ENCODE measurements at regions not wholly inside any gene's neighbourhood (a gene's known extent, or its start where the extent isn't known, plus 50 kb on each side); places are given as distances from the start of the nearest gene placed in this dataset.
"Not testable (repeated sequence)": the region's sequence is repeated elsewhere in the genome, so short reads cannot be mapped to it uniquely, and the experiment has no call there.

GRCh38 chr16:88128556-88128955, 177.3 kb downstream of the BANP start:
- Mint-ChIP-seq H3K27me3 (peaks cover 9% of the 10 kb centered on the region), H3K4me3 (no peak overlapping the region), H3K27ac (ENCODE audit: low read depth) (no peak overlapping the region), H3K36me3 (ENCODE audit: insufficient read depth) (no peaks in the 10 kb centered on the region), H3K9me3 (no peaks in the 10 kb centered on the region), H3K4me1 (no peaks in the 10 kb centered on the region)
- no peak for DNase-seq (ENCODE audit: low spot score in 2 of 2)
- no peak for ATAC-seq (replicated peaks; ENCODE audit: extremely low read depth, poor library complexity, severe bottlenecking)

GRCh38 chr16:88129133-88129532, 177.9 kb downstream of the BANP start:
- H3K27me3 Mint-ChIP-seq; DNase-seq (ENCODE audit: low spot score in 2 of 2); H3K4me1 Mint-ChIP-seq; H3K27ac Mint-ChIP-seq (ENCODE audit: low read depth); H3K9me3 Mint-ChIP-seq; H3K36me3 Mint-ChIP-seq (ENCODE audit: insufficient read depth); ATAC-seq (replicated peaks; ENCODE audit: extremely low read depth, poor library complexity, severe bottlenecking); H3K4me3 Mint-ChIP-seq: not testable (repeated sequence)

DNA sequence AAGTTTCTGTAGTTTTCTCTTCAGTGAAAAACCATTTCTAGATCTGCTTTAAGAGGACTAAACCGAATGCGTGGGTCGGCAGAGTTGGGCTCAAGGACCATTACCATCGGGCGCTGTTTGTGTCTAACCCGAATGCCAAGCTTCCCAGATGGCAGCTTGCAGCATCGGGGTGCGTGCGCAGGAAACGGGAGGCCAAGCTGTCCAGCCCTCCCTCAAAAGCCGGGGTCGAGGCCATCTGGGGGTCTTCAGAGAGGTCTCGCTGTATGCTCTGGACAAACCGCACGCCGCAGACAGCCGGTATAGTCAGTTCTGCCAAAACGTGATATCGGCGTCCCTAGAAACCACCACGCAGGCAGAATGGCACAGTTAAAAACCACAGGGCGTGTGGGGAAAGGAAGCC, 178.8 kb downstream of the BANP start:
- H3K36me3 Mint-ChIP-seq (ENCODE audit: insufficient read depth), result no peaks in the 10 kb centered on the region
- no peak overlapping the region for H3K4me3 Mint-ChIP-seq
- H3K9me3 Mint-ChIP-seq, result no peaks in the 10 kb centered on the region
- ATAC-seq (replicated peaks; ENCODE audit: extremely low read depth, poor library complexity, severe bottlenecking) (no peak), DNase-seq (ENCODE audit: low spot score in 2 of 2) (no peak)
- H3K27me3 Mint-ChIP-seq, result peaks cover 9% of the 10 kb centered on the region
- no peak overlapping the region for H3K27ac Mint-ChIP-seq (ENCODE audit: low read depth)
- H3K4me1 Mint-ChIP-seq, result no peaks in the 10 kb centered on the region

- Mint-ChIP-seq H3K27me3 (peaks cover 9% of the 10 kb centered on the region), H3K4me3 (peak overlapping the region; percentile 13), H3K36me3 (ENCODE audit: insufficient read depth) (no peaks in the 10 kb centered on the region), H3K27ac (ENCODE audit: low read depth) (no peak overlapping the region), H3K9me3 (no peaks in the 10 kb centered on the region), H3K4me1 (no peaks in the 10 kb centered on the region)
- DNase-seq (ENCODE audit: low spot score in 2 of 2) (no peak), ATAC-seq (replicated peaks; ENCODE audit: extremely low read depth, poor library complexity, severe bottlenecking) (no peak)
These were observed 179.4 kb downstream of the BANP start for GRCh38 chr16:88130681-88131080.

DNA sequence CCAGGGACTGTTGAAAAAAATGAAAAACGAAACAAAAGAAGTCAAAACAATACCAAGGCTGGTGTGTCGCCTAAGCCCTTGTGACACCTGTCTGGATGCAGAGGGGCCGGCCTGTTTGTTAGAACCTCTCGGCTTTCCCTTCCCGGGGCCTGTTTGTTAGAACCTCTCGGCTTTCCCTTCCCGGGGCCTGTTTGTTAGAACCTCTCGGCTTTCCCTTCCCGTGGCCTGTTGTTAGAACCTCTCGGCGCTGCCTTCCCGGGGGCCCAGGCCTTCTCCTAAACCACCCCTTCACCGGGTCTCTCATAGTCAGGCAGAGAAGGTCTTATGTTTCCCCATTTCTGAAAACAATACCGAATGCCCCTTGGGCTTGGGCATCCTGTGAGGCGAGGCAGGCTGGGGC, 180.0 kb downstream of the BANP start:
- no peak for DNase-seq (ENCODE audit: low spot score in 2 of 2)
- peaks cover 9% of the 10 kb centered on the region for H3K27me3 Mint-ChIP-seq

DNA sequence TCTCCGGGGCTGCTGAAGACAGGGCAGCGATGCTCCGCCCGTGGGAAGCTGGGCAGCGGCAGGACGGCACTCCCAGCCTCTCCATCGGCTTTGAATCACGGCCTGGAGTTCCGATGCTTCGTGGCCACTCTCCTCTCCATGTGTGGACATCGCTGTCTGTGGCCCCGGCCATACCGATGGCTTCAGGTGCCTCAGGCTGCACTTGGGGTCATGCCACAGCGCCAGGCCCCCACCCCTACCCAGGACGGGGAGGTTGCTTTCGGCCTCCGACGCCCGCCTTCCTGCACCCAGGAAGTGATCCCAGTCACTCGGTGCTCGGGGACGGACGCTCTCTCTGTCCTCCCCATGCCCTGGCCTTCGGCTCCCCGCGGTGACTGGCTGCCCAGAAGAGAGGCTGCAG, 180.7 kb downstream of the BANP start:
- H3K4me1 Mint-ChIP-seq, result no peaks in the 10 kb centered on the region
- no peaks in the 10 kb centered on the region for H3K36me3 Mint-ChIP-seq (ENCODE audit: insufficient read depth)
- no peak overlapping the region for H3K27ac Mint-ChIP-seq (ENCODE audit: low read depth)
- DNase-seq (ENCODE audit: low spot score in 2 of 2) (no peak), ATAC-seq (replicated peaks; ENCODE audit: extremely low read depth, poor library complexity, severe bottlenecking) (no peak)
- peaks cover 9% of the 10 kb centered on the region for H3K27me3 Mint-ChIP-seq
- H3K9me3 Mint-ChIP-seq, result no peaks in the 10 kb centered on the region
- no peak overlapping the region for H3K4me3 Mint-ChIP-seq

More for the DNA sequence above, 180.0 kb downstream of the BANP start:
- H3K4me1 Mint-ChIP-seq, result no peaks in the 10 kb centered on the region
- H3K36me3 Mint-ChIP-seq (ENCODE audit: insufficient read depth), result no peaks in the 10 kb centered on the region
- ATAC-seq (replicated peaks; ENCODE audit: extremely low read depth, poor library complexity, severe bottlenecking), result no peak
- no peak overlapping the region for H3K27ac Mint-ChIP-seq (ENCODE audit: low read depth)
- no peak overlapping the region for H3K4me3 Mint-ChIP-seq
- H3K9me3 Mint-ChIP-seq, result no peaks in the 10 kb centered on the region

DNA sequence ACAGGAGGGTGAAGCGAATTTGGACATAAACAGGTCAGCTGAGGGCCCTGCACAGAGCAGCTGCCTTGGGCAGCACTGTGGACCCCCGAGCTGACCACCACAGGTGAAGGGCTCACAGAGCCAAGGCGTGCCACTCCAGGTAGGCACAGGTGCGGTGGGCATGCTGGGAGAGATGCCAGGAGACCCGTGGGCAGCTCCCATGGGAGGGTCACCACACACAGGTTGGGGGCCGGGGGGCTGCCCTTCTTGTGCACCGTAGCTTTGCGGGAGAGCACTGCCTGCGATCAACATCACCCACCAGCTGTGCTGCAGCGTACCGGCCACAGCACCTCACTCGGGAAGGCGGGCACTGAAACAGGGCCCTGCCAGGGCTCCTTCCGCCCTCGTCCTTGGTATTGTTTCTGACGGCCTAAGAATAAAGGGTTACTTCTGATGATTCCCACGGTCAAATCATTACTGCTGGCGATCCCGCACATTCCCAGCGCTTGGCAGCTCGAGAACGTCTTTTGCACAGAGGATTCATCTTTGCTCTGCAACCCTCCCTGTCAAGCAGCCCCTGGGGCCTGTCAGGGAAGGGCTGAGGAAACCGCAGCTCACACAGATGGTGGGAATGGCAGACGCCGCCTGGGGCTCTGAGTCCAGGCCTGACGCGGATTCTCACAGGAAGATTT, 181.7 kb downstream of the BANP start:
- H3K9me3 Mint-ChIP-seq, result peaks cover 4% of the 10 kb centered on the region
- ATAC-seq (replicated peaks; ENCODE audit: extremely low read depth, poor library complexity, severe bottlenecking) (no peak), DNase-seq (ENCODE audit: low spot score in 2 of 2) (no peak)
- no peak overlapping the region for H3K27ac Mint-ChIP-seq (ENCODE audit: low read depth)
- no peaks in the 10 kb centered on the region for H3K36me3 Mint-ChIP-seq (ENCODE audit: insufficient read depth)
- H3K27me3 Mint-ChIP-seq, result peaks cover 1% of the 10 kb centered on the region
- no peaks in the 10 kb centered on the region for H3K4me1 Mint-ChIP-seq
- H3K4me3 Mint-ChIP-seq, result no peak overlapping the region

DNA sequence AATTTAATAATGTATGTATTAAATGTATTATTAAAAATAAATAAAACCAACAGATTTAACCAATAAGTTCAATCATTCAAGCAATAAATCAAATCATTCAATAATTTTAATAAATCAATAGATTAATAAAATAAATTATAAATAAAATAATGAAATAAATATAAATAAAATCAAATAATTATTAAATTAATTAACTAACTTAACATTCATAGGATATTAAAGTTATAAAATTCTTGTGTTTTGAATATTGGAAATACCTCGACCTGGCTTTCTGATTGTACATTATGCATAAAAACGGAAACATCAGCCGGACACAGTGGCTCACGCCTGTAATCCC, 182.2 kb downstream of the BANP start:
- no peaks in the 10 kb centered on the region for H3K27me3 Mint-ChIP-seq
- ATAC-seq (replicated peaks; ENCODE audit: extremely low read depth, poor library complexity, severe bottlenecking) (no peak), DNase-seq (ENCODE audit: low spot score in 2 of 2) (no peak)
- H3K36me3 Mint-ChIP-seq (ENCODE audit: insufficient read depth), result no peaks in the 10 kb centered on the region
- H3K9me3 Mint-ChIP-seq, result peaks cover 8% of the 10 kb centered on the region
- H3K4me1 Mint-ChIP-seq, result no peaks in the 10 kb centered on the region
- H3K27ac Mint-ChIP-seq (ENCODE audit: low read depth), result no peak overlapping the region
- no peak overlapping the region for H3K4me3 Mint-ChIP-seq

DNA sequence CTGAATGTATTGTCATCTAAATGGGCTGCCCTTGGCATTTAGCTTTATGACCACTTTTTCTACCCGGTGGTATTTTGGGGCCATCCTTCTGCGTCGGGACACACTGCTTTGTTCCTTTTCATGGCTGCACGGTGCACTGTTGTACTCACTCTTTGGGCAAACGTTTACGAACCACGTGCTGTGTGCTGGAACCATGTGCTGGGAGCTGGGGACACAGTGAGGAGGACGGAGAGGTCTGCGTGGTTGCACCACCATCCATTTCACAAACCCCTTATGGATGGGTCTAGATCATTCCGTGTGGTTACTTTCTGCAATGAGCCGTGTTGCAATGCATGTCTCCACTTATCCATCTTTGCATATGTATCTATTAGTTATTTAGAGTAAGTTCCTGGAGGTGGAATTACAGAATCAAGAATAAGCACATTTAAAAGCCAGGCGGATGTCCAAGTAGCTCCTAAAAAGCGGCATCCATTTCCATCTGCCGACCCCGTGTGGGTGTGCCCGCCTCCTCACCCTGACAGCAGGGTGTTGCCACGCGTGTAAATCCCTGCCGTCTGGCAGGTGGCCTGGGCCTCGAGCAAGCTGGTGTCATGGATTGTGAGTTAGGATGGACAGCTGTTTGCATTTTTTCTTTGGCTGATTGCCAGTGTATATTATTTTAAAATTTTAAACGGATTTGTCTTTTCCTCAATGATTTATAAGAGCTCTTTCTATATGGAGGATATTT, 183.1 kb downstream of the BANP start:
- not testable (repeated sequence) for DNase-seq (ENCODE audit: low spot score in 2 of 2); H3K27ac Mint-ChIP-seq (ENCODE audit: low read depth); H3K36me3 Mint-ChIP-seq (ENCODE audit: insufficient read depth); H3K27me3 Mint-ChIP-seq; ATAC-seq (replicated peaks; ENCODE audit: extremely low read depth, poor library complexity, severe bottlenecking); H3K4me1 Mint-ChIP-seq; H3K4me3 Mint-ChIP-seq
- peaks cover 15% of the 10 kb centered on the region for H3K9me3 Mint-ChIP-seq

DNA sequence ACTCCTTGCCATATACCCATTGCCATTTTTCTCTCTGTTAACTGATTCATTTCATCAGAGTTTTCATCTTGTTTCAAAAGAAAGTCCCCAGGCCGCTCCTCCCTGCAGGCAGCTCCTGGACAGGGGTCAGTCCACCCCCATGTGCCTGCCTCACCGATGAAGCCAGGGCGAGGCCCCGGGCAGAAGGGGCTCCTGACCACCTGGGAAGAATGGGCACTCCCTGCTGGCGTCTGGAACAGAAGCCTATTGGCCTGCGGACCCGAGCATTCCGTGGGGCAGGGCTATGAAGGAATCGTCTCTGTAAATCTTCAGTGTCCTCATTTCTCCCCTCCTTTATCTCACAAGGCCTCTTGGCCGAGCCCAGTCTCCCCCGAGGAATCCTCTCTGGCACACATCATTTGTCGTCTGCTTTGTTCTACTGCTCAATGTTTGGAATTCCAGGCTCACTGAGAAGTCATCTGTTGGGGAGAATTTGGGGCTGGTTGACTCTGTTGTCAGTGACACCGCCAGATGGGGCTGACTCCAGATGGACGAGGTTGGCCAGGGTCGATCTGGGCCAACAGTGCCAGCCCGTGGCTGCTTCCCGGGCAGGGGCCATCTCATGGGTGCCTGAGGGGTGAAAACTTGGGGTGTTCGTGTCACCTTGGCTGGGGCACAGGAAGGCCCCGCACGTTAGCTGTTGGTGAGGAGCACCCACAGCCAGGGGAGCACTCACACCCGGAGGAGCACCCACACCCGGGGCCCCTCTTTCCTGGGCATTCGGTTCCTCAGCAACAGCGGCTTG, 183.9 kb downstream of the BANP start:
- H3K27ac Mint-ChIP-seq (ENCODE audit: low read depth); ATAC-seq (replicated peaks; ENCODE audit: extremely low read depth, poor library complexity, severe bottlenecking); DNase-seq (ENCODE audit: low spot score in 2 of 2); H3K4me3 Mint-ChIP-seq; H3K4me1 Mint-ChIP-seq; H3K36me3 Mint-ChIP-seq (ENCODE audit: insufficient read depth): not testable (repeated sequence)
- peaks cover 16% of the 10 kb centered on the region for H3K27me3 Mint-ChIP-seq
- peaks cover 15% of the 10 kb centered on the region for H3K9me3 Mint-ChIP-seq

DNA sequence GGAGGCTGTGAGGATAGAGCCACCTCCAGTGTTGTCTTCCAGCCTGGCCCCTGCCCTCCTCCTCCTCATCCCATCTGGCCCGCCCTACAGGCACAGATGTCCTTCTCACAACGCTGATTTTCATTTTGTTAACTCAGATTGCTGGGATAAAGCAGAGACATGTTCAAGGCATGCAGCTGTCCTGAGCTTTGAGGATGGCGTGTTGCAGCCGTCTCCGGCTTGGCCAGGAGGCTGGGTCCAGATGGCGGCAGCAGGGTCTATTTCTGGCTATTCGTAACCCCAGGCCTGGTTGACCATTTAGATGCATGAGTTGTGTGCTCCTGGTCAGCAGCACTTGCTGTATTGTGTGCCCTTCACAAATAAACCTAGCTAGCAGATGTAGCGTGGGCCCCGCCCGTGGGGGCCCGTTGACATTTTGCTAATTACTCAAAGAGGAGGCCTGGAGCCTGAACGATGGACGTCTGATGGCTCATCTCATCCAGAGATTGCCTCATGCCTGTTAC, 185.0 kb downstream of the BANP start:
- not testable (repeated sequence) for H3K4me1 Mint-ChIP-seq; H3K36me3 Mint-ChIP-seq (ENCODE audit: insufficient read depth); ATAC-seq (replicated peaks; ENCODE audit: extremely low read depth, poor library complexity, severe bottlenecking); H3K27ac Mint-ChIP-seq (ENCODE audit: low read depth); H3K4me3 Mint-ChIP-seq; DNase-seq (ENCODE audit: low spot score in 2 of 2)
- peaks cover 21% of the 10 kb centered on the region for H3K27me3 Mint-ChIP-seq
- peaks cover 15% of the 10 kb centered on the region for H3K9me3 Mint-ChIP-seq

- not testable (repeated sequence) for H3K27ac Mint-ChIP-seq (ENCODE audit: low read depth); H3K4me1 Mint-ChIP-seq; H3K36me3 Mint-ChIP-seq (ENCODE audit: insufficient read depth); ATAC-seq (replicated peaks; ENCODE audit: extremely low read depth, poor library complexity, severe bottlenecking); DNase-seq (ENCODE audit: low spot score in 2 of 2); H3K4me3 Mint-ChIP-seq
- Mint-ChIP-seq H3K27me3 (peaks cover 21% of the 10 kb centered on the region), H3K9me3 (peaks cover 15% of the 10 kb centered on the region)
These were observed 185.7 kb downstream of the BANP start for GRCh38 chr16:88136939-88137338.

All from central memory CD8-positive, alpha-beta T cell (primary cell).